SU-DHL-6 (cell line): ENCODE measurements at regions not wholly inside any gene's neighbourhood (a gene's known extent, or its start where the extent isn't known, plus 50 kb on each side); places are given as distances from the start of the nearest gene placed in this dataset.

Experiments
- H2AFZ ChIP-seq: fragments of 200-600 bp; sonication (generic); 2 replicates; pipeline ENCODE4 v1.6.1; 2014; ENCODE audit warnings: low read depth, mild to moderate bottlenecking, moderate library complexity, mixed read lengths, antibody characterized with exemption, low read length; ENCODE audit not compliant: severe bottlenecking
- H3F3A ChIP-seq: fragments of 200-600 bp; shearing (Covaris generic); 2 replicates; pipeline ENCODE4 v1.6.0; 2016; ENCODE audit warnings: antibody characterized with exemption, mild to moderate bottlenecking; ENCODE audit not compliant: insufficient read depth
- H3K27ac ChIP-seq: fragments of 200-600 bp; sonication (generic); 2 replicates; pipeline ENCODE4 v1.5.1; 2016; ENCODE audit warnings: low read depth, mild to moderate bottlenecking, low read length, moderate library complexity, mixed read lengths
- H3K27me3 ChIP-seq: fragments of 200-600 bp; sonication (generic), shearing (Covaris generic); 2 replicates; pipeline ENCODE4 v1.6.0; 2014; ENCODE audit warnings: mild to moderate bottlenecking, low read length
- H3K36me3 ChIP-seq: fragments of 200-600 bp; sonication (generic); 2 replicates; pipeline ENCODE4 v1.6.1; 2014; ENCODE audit warnings: mild to moderate bottlenecking, low read length, mixed read lengths
- H3K4me2 ChIP-seq: fragments of 300-600, 200-600 bp; shearing (Covaris generic), sonication (generic); 2 replicates; pipeline ENCODE4 v1.6.0; 2014; ENCODE audit warnings: low read length, low read depth, mild to moderate bottlenecking; ENCODE audit not compliant: poor library complexity, severe bottlenecking
- H3K4me3 ChIP-seq: fragments of 200-600 bp; sonication (generic); 2 replicates; pipeline ENCODE4 v1.5.1; 2014; ENCODE audit warnings: antibody characterized with exemption, low read length, mild to moderate bottlenecking, mixed read lengths; ENCODE audit not compliant: insufficient read depth, poor library complexity, severe bottlenecking
- H3K79me2 ChIP-seq: fragments of 200-600 bp; sonication (generic); 2 replicates; pipeline ENCODE4 v1.6.1; 2014; ENCODE audit warnings: mild to moderate bottlenecking, low read length, moderate library complexity; ENCODE audit not compliant: insufficient read depth
- H3K9ac ChIP-seq: fragments of 200-600 bp; sonication (generic); 2 replicates; pipeline ENCODE4 v1.7.0; 2014; ENCODE audit warnings: mild to moderate bottlenecking, low read length
- H3K9me2 ChIP-seq: fragments of 200-600 bp; sonication (generic); replicated peaks from 2 replicates; pipeline ENCODE4 v1.6.1; 2014; ENCODE audit warnings: low read length; ENCODE audit not compliant: insufficient read depth
- H3K9me3 ChIP-seq: fragments of 200-600 bp; sonication (generic); 2 replicates; pipeline ENCODE4 v1.6.1; 2014; ENCODE audit warnings: low read length, mixed read lengths; ENCODE audit not compliant: insufficient read depth
- H4K20me1 ChIP-seq: fragments of 200-600 bp; sonication (generic); 2 replicates; pipeline ENCODE4 v1.6.1; 2014; ENCODE audit warnings: low read depth, mild to moderate bottlenecking, antibody characterized with exemption, low read length, moderate library complexity, mixed read lengths
- EZH2phosphoT487 ChIP-seq: fragments of 200-600 bp; sonication (generic), shearing (Covaris generic); conservative IDR thresholded peaks from 2 replicates; pipeline ENCODE4 v1.6.1; 2018; ENCODE audit warnings: mild to moderate bottlenecking, antibody characterized with exemption, low read length, moderate library complexity, mixed read lengths
- TF ChIP-seq, protein P1 (sequence below): fragments of 200-600 bp; sonication (generic); IDR thresholded peaks from one replicate; pipeline ENCODE4 v1.5.1; 2017; ENCODE audit warnings: antibody characterized with exemption, mild to moderate bottlenecking, low read length, moderate library complexity; ENCODE audit not compliant: insufficient read depth, poor library complexity, severe bottlenecking

DNA sequence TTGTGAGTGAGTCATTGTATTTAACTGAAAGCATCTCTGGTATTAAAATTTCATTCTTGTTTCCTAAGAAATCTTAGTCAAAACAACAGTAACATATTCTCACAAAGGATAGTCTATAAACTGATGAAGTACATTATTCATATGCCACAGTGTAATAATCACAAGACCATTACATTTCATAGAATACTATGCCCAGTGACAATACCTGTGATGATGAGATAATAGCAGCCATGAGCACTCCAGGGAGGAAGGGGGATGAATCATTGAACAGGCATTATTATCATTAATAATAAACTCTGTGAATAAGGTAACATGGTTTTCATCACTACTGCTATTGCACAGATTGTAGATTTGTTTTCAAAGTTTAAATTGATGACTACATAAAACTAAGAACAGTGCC, 667.9 kb downstream of the EPM2A start:
- H2AFZ ChIP-seq = no peak overlapping the region

DNA sequence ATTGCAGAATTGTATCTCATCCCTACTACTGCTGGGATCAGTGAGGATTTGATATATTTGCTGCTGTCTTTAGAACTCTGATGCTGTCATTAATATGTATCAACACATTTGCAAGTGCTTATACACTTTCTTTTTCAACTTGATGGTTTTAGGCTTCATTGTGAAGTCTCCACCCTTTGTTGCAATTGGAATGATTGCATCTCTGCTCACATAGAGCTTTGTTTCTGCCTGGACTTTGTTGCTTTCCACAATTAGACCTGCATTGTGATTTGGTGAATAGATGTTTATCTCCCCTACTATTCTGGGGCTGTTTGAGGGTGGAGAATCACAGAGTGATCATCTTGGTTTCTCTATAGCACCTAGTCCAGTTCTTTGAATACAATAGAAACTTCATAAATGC, 666.7 kb downstream of the EPM2A start:
- no peak overlapping the region for H2AFZ ChIP-seq
- no peaks in the 10 kb centered on the region for H3F3A ChIP-seq
- no peak overlapping the region for H3K9ac ChIP-seq
- H3K9me3 ChIP-seq = no peaks in the 10 kb centered on the region
- no peaks in the 10 kb centered on the region for H3K27me3 ChIP-seq
- no peak overlapping the region for H3K4me2 ChIP-seq
- H3K79me2 ChIP-seq = no peaks in the 10 kb centered on the region
- H3K27ac ChIP-seq = no peak overlapping the region
- H3K36me3 ChIP-seq = no peaks in the 10 kb centered on the region
- H3K9me2 ChIP-seq = no peaks in the 10 kb centered on the region
- no peaks in the 10 kb centered on the region for H4K20me1 ChIP-seq
- TF ChIP-seq, protein P1, sequence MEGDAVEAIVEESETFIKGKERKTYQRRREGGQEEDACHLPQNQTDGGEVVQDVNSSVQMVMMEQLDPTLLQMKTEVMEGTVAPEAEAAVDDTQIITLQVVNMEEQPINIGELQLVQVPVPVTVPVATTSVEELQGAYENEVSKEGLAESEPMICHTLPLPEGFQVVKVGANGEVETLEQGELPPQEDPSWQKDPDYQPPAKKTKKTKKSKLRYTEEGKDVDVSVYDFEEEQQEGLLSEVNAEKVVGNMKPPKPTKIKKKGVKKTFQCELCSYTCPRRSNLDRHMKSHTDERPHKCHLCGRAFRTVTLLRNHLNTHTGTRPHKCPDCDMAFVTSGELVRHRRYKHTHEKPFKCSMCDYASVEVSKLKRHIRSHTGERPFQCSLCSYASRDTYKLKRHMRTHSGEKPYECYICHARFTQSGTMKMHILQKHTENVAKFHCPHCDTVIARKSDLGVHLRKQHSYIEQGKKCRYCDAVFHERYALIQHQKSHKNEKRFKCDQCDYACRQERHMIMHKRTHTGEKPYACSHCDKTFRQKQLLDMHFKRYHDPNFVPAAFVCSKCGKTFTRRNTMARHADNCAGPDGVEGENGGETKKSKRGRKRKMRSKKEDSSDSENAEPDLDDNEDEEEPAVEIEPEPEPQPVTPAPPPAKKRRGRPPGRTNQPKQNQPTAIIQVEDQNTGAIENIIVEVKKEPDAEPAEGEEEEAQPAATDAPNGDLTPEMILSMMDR = no peak
- TF ChIP-seq EZH2phosphoT487 = no peak
- H3K4me3 ChIP-seq = no peak overlapping the region

More for the DNA sequence above, 667.9 kb downstream of the EPM2A start:
- H3K4me3 ChIP-seq = no peak overlapping the region
- H3K27me3 ChIP-seq = no peaks in the 10 kb centered on the region
- H3K4me2 ChIP-seq = no peak overlapping the region
- no peaks in the 10 kb centered on the region for H3K79me2 ChIP-seq
- no peak overlapping the region for H3K27ac ChIP-seq
- no peaks in the 10 kb centered on the region for H3K36me3 ChIP-seq
- H3K9ac ChIP-seq = no peak overlapping the region
- no peaks in the 10 kb centered on the region for H4K20me1 ChIP-seq
- no peaks in the 10 kb centered on the region for H3F3A ChIP-seq
- H3K9me2 ChIP-seq = no peaks in the 10 kb centered on the region
- H3K9me3 ChIP-seq = no peaks in the 10 kb centered on the region
- no peak for TF ChIP-seq EZH2phosphoT487
- TF ChIP-seq, protein P1 = no peak

- Histone ChIP-seq H3K9me3 (no peaks in the 10 kb centered on the region), H3K9ac (no peak overlapping the region), H3K79me2 (no peaks in the 10 kb centered on the region), H3K27ac (no peak overlapping the region), H3K4me2 (no peak overlapping the region), H3F3A (no peaks in the 10 kb centered on the region), H4K20me1 (no peaks in the 10 kb centered on the region), H2AFZ (no peak overlapping the region), H3K27me3 (no peaks in the 10 kb centered on the region), H3K36me3 (no peaks in the 10 kb centered on the region), H3K9me2 (no peaks in the 10 kb centered on the region), H3K4me3 (no peak overlapping the region)
- TF ChIP-seq, protein P1 = no peak
- no peak for TF ChIP-seq EZH2phosphoT487
Observed at GRCh38 chr6:145069966-145070365, 665.4 kb downstream of the EPM2A start.

GRCh38 chr6:145070791-145071190, 664.5 kb downstream of the EPM2A start:
- Histone ChIP-seq H3K4me2 (no peak overlapping the region), H2AFZ (no peak overlapping the region), H4K20me1 (no peaks in the 10 kb centered on the region), H3F3A (no peaks in the 10 kb centered on the region), H3K36me3 (no peaks in the 10 kb centered on the region), H3K9ac (no peak overlapping the region), H3K27ac (no peak overlapping the region), H3K79me2 (no peaks in the 10 kb centered on the region), H3K4me3 (no peak overlapping the region), H3K27me3 (no peaks in the 10 kb centered on the region), H3K9me2 (no peaks in the 10 kb centered on the region), H3K9me3 (no peaks in the 10 kb centered on the region)
- TF ChIP-seq, protein P1 = no peak
- TF ChIP-seq EZH2phosphoT487 = no peak
